Uterus (tissue), 2 donors: ENCODE measurements at regions not wholly inside any gene's neighbourhood (a gene's known extent, or its start where the extent isn't known, plus 50 kb on each side); places are given as distances from the start of the nearest gene placed in this dataset.

ENCODE experiments used
- POLR2A ChIP-seq, 2 donors: fragments of 450-650 bp; IDR thresholded peaks; one replicate each; pipeline ENCODE4 v1.6.1; 2016; ENCODE audit warnings: antibody characterized with exemption in 2 of 2, mild to moderate bottlenecking in 1 of 2, moderate library complexity in 1 of 2
- TF ChIP-seq, protein P1 (sequence below), 4 experiments: fragments of 200-600 bp in 2 of 4; fragments of 450-650 bp in 2 of 4; sonication (generic) in 2 of 4; IDR thresholded peaks; one replicate each; pipeline ENCODE4 v1.5.1; 2016 to 2019; ENCODE audit warnings: antibody characterized with exemption in 4 of 4, mild to moderate bottlenecking in 2 of 4, moderate library complexity in 1 of 4

DNA sequence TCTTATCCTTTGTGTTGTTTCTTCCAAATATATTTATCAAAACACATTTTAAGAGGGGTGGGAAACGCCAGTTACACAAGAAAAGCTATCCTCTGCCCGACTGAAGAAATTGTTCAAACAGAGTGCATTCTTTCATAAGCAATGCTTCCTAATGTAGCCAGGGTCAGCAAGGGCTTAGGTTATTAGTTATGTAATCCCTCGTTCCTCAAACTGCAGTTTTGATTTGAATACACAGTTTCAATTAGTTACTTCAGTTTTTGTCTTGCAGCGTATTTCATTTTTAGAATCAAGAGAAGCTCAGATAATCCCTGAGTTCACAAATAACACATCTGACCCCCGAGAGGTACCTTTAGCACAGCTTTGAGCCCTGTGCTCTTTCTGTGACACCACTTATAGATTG is 141.7 kb upstream of the NRIP1 start:
- TF ChIP-seq, protein P1, sequence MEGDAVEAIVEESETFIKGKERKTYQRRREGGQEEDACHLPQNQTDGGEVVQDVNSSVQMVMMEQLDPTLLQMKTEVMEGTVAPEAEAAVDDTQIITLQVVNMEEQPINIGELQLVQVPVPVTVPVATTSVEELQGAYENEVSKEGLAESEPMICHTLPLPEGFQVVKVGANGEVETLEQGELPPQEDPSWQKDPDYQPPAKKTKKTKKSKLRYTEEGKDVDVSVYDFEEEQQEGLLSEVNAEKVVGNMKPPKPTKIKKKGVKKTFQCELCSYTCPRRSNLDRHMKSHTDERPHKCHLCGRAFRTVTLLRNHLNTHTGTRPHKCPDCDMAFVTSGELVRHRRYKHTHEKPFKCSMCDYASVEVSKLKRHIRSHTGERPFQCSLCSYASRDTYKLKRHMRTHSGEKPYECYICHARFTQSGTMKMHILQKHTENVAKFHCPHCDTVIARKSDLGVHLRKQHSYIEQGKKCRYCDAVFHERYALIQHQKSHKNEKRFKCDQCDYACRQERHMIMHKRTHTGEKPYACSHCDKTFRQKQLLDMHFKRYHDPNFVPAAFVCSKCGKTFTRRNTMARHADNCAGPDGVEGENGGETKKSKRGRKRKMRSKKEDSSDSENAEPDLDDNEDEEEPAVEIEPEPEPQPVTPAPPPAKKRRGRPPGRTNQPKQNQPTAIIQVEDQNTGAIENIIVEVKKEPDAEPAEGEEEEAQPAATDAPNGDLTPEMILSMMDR (IDR thresholded peaks at IDR 0.05), result no peak
- TF ChIP-seq POLR2A (IDR thresholded peaks at IDR 0.05), result no peak
